Ovary (tissue), 7 donors: ENCODE measurements at regions not wholly inside any gene's neighbourhood (a gene's known extent, or its start where the extent isn't known, plus 50 kb on each side); places are given as distances from the start of the nearest gene placed in this dataset.

Experiments
- DNase-seq, 5 donors: peaks; one replicate each; pipeline ENCODE4 v3.0.0-alpha.2; 2019 to 2020
- H3K27ac ChIP-seq, 2 donors: fragments of 200-600 bp; one replicate each; pipeline versions ENCODE4 v1.5.1 to v1.8.0; 2019 to 2022
- H3K27me3 ChIP-seq: fragments of 200-600 bp; one replicate; pipeline ENCODE4 v1.8.0; 2022
- H3K36me3 ChIP-seq: fragments of 200-600 bp; sonication (generic); one replicate; pipeline ENCODE4 v1.5.1; 2019
- H3K4me1 ChIP-seq: one replicate; pipeline ENCODE4 v1.8.1; 2013; ENCODE audit warnings: mild to moderate bottlenecking, moderate library complexity; ENCODE audit not compliant: insufficient read depth
- H3K4me3 ChIP-seq: fragments of 200-600 bp; sonication (generic); one replicate; pipeline ENCODE4 v1.5.1; 2017
- H3K9me3 ChIP-seq, 2 donors: fragments of 200-600 bp in 1 of 2; sonication (generic) in 1 of 2; one replicate each; pipeline versions ENCODE4 v1.5.1 to v1.8.1; 2013 to 2019; ENCODE audit warnings: mild to moderate bottlenecking in 1 of 2, moderate library complexity in 1 of 2
- CTCF ChIP-seq, 3 donors: fragments of 450-650 bp in 2 of 3; fragments of 200-600 bp in 1 of 3; IDR thresholded peaks; one replicate each; pipeline versions ENCODE4 v1.5.1 to v1.8.0; 2016 to 2022; ENCODE audit warnings: antibody characterized with exemption in 3 of 3, mild to moderate bottlenecking in 1 of 3
- EP300 ChIP-seq: sonication (generic); formaldehyde crosslinking; IDR thresholded peaks from one replicate; pipeline ENCODE4 v1.6.1; 2017; ENCODE audit warnings: antibody characterized with exemption
- POLR2A ChIP-seq: fragments of 450-650 bp; IDR thresholded peaks from one replicate; pipeline ENCODE4 v1.6.1; 2017; ENCODE audit warnings: antibody characterized with exemption, mild to moderate bottlenecking, moderate library complexity
- WGBS, 3 donors: extraction: QIAGEN DNeasy Blood & Tissue Kit in 1 of 3; methylation state at CpG; one replicate each; pipeline versions ENCODE4 v1.1.5 to v1.1.7; 2013 to 2017; 5-methylcytosine and 5-hydroxymethylcytosine counted together
- intact Hi-C, 4 donors: fragments of 100-400 bp; cut with DNase I; formaldehyde crosslinking; loops; one replicate each; pipeline versions ENCODE4 v1.11.0 to v1.15.1; 2022 to 2023
- donor health status: DM: no; HTN: no; CAD: no; lungs with moderate emphysema.
- donor health status: DM: no; HTN: no; CAD: no.
- donor health status: Bipolar disorder and iron deficiency.
- donor health status: DM: no; HTN: no; CAD: no.
- donor health status: DM: yes; HTN: yes; CAD: no.

DNA sequence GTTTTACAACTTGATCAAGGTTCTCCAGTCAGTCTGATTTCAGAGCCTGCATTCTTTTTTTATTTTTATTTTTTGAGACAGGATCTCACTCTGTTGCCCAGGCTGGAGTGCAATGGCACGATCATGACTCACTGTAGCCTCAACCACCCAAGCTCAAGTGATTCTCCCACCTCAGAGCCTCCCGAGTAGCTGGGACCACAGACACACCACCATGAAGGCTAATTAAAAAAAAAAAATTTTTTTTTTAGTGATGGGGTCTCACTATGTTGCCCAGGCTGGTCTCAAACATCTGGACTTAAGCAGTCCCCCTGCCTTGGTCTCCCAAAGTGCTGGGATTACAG is 117.2 kb upstream of the NAV2 start:
- H3K9me3 ChIP-seq: no peaks in the 10 kb centered on the region
- H3K27me3 ChIP-seq: no peaks in the 10 kb centered on the region
- H3K4me3 ChIP-seq: no peak overlapping the region
- WGBS, 3 donors: 70 to 73% (median 72%) methylated on average over 2 of the region's 2 CpGs
- intact Hi-C loops: no loop called here
- TF ChIP-seq EP300: no peak
- no peak for TF ChIP-seq POLR2A
- no peak for TF ChIP-seq CTCF (IDR thresholded peaks at IDR 0.05)
- H3K36me3 ChIP-seq: no peaks in the 10 kb centered on the region
- H3K4me1 ChIP-seq: peaks cover 4% of the 10 kb centered on the region
- no peak overlapping the region for H3K27ac ChIP-seq
- DNase-seq: no peak

GRCh38 chr11:19594326-19594725 is 118.3 kb upstream of the NAV2 start:
- 91 to 96% (median 92%) methylated on average over 4 of the region's 4 CpGs for WGBS, 3 donors
- Histone ChIP-seq H3K4me3 (no peak overlapping the region), H3K27me3 (no peaks in the 10 kb centered on the region), H3K9me3 (no peaks in the 10 kb centered on the region), H3K4me1 (peaks cover 4% of the 10 kb centered on the region), H3K27ac (no peak overlapping the region), H3K36me3 (no peaks in the 10 kb centered on the region)
- no peak for DNase-seq
- intact Hi-C loops: no loop called here
- TF ChIP-seq POLR2A (no peak), EP300 (no peak), CTCF (IDR thresholded peaks at IDR 0.05) (no peak)

GRCh38 chr11:19592842-19593241 is 119.8 kb upstream of the NAV2 start:
- intact Hi-C loops: no loop called here
- DNase-seq: no peak
- H3K27ac ChIP-seq: no peak overlapping the region
- H3K9me3 ChIP-seq: no peaks in the 10 kb centered on the region
- H3K4me1 ChIP-seq: peaks cover 4% of the 10 kb centered on the region
- no peaks in the 10 kb centered on the region for H3K27me3 ChIP-seq
- no peaks in the 10 kb centered on the region for H3K36me3 ChIP-seq
- WGBS, 3 donors: 78 to 83% (median 81%) methylated on average over 2 of the region's 2 CpGs
- TF ChIP-seq POLR2A: no peak
- no peak for TF ChIP-seq CTCF (IDR thresholded peaks at IDR 0.05)
- no peak for TF ChIP-seq EP300
- no peak overlapping the region for H3K4me3 ChIP-seq

DNA sequence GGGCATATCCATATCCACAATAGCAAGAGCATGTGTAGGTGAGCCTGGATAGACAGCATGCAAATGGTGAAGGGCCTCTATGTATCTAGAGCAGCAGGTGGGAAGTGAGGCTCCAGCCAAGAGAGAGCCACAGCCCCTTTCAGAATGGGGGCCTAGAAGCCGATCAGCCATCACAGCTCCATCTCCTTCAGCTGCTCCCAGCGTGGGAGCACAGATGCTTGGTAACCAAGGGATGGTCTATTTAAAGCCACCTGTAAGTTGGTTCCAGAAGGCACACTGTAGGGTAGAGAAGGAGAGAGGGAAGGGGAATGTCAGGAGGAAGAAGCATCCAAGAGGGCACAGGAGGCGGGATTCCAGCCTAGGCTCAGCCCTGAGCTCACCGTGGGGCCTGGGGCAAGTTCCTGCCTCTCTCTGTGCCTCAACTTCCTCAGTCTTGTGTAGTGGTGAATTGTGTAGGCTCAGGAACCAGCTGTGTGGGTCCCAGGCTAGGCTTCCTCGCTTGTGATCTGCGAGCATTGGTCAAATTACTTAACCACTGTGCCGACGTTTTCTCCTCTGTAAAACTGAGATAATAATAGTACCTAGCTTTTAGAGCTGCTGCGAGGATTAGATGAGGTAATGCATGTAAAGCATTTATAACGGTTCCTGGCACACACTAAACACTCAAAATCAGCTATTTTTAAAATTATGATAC is 122.9 kb upstream of the NAV2 start:
- Histone ChIP-seq H3K9me3 (no peaks in the 10 kb centered on the region), H3K27ac (no peak overlapping the region), H3K4me3 (no peak overlapping the region), H3K27me3 (no peaks in the 10 kb centered on the region), H3K36me3 (no peaks in the 10 kb centered on the region), H3K4me1 (no peaks in the 10 kb centered on the region)
- TF ChIP-seq CTCF (IDR thresholded peaks at IDR 0.05) (no peak), EP300 (no peak), POLR2A (no peak)
- no peak for DNase-seq
- WGBS, 3 donors: 78 to 86% (median 84%) methylated on average over 10 of the region's 10 CpGs
- intact Hi-C loops: no loop called here
